ENCODE measurements at regions not wholly inside any gene's neighbourhood (a gene's known extent, or its start where the extent isn't known, plus 50 kb on each side); places are given as distances from the start of the nearest gene placed in this dataset.
A peak's percentile ranks its signal among the peaks of the same experiment; 100 is the strongest.
"Not testable (repeated sequence)": the region's sequence is repeated elsewhere in the genome, so short reads cannot be mapped to it uniquely, and the experiment has no call there.

DNA sequence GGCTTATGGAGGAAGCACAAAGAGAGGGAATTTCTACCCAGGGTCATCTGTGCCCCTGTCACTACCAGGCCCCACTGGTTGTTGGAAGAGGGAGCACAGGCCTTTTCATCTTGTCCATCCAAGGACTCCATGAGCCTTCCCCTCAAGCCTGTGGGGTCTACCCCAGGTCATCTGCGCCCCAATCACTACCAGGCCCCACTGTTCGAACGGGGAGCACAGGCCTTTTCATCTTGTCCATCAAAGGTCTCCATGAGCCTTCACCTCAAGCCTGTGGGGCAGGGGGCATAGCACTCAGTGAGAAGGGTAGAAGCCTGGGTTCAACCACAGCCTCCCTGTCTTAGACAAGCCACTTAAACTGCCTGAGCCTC is 101.5 kb upstream of the CDH5 start:
- no peak for DNase-seq

GRCh38 chr16:66264311-66265047 is 102.0 kb upstream of the CDH5 start:
- no peak for DNase-seq

DNA sequence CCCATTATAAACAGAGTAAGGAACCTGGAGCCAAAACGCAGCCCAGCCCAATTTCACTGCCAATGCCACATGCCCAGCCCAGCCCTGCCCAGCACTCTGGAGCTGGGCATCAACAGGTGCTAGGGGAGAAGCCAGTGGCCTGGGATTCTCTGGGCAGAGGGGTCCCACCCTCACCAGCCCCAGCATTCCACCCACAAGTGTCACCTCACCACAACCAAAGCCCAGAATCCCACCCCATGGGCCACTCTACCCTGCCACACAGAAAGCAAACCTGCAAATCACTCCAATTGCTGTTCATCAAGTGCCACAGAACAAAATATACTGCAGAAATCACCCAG is 102.5 kb upstream of the CDH5 start:
- DNase-seq = no peak

DNA sequence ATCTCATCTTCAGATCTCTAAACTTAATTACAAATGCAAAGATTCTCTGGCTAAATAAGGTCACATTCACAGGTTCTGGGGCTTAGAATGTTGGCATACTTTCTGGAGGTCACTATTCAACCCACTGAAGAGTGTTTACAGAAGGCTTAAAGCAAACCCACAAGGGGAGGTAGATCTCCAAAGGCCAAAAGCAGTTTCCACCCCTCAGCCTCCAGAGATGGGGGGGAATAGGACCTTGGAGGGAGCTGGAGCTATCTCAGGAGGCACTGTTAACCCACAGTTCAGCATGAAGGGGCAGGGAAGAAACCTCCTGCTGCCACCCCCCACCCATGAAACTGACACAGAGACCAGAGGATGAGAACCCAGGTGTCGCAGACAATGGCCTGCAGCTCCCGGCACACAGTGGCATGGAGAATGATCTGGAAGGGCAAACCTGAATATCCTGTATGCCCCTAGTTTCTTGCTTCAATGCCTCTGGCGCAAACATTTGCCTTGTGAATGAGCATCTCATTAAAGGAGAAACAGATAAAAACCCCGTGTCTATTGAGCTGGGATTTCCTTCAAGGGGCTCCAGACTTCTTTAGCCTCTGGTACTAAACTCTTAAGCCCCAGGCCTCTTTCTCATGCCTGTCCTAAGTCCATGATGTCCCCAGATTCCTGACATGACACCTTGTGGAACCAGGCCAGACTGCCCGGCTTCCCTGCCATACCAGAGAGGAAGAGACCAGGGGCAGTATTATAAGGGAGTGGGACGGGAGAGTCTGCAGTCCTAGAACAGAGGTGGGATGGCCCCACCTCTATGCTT is 103.1 kb upstream of the CDH5 start:
- DNase-seq = no peak

GRCh38 chr16:66262253-66263167 is 104.0 kb upstream of the CDH5 start:
- DNase-seq = no peak

GRCh38 chr16:66261826-66262225 is 104.7 kb upstream of the CDH5 start:
- no peak for DNase-seq

DNA sequence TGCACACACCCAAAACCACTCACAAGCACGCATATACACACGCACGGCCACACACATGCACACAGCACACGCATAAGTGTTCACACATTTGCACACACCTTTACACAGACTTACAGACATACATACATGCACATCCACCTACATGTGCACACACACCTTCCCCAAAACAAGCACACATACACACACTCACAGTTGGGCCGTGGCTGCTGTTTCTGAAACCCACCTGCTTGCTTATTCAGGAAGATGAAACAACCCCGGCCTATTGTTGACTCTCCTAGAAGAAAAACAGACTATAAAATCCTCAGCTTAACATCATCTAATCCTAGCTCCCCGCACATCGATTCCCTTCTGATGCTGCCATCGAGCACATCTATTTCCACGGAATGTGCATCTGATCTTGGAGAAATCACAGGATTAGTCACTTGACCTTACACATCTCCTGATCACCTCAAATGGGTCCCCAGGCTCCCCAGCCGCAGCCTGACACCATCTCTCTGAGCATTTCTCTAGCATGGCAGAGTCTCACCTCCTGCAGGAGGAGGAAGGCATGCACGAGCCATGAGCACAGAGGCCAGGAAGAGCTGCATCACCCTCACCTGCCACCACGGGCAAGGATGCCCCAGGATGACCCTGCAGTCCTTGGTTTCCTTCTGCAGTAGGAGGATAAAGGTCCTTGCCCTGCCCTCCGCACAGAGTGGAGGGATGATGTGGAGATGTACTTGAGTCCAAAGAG is 105.8 kb upstream of the CDH5 start:
- no peak for DNase-seq

DNA sequence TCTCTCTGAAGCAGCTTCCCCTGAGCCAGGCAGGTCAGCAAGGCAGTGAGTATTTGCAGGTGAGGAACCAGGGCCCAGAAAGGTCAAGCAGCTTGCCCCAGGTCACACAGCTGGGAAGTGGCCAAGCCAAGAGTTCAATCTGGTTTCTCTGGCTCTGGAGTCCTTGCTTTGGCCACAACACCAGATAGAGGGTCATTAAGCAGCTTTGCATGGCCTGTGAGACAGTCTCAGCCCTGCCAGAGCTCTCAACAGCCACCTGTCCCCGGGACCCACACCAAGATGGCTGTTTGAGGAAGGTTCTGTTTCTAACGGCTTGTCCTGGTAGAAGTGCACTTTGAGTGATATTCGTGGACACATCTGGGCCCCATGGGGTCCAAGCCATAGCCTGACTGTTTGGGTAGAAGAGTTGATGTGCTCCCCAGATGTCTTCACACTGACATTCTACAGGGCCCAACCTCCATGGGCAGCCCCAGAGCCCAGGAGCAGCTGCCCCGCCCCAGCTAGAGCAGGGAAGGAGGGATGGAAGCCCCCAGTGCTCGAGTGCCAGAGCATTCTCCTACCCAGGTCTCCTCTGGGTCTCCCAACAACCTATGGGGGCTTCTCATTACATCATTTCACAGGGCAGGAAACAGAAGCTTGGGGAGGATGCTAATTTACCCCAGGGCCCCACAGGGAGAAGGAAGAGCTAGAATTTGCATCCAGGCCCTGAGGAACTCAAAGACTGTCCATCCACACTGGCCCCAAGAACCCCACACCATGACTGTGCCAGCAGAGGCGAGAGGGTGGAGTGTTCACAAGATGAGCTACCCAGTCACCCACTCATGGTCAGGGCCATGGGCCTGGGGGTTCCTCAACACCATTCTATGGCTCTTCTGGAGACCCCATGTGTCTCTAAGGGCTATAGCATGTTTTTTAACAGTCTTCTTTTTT is 107.3 kb upstream of the CDH5 start:
- DNase-seq = no peak

DNA sequence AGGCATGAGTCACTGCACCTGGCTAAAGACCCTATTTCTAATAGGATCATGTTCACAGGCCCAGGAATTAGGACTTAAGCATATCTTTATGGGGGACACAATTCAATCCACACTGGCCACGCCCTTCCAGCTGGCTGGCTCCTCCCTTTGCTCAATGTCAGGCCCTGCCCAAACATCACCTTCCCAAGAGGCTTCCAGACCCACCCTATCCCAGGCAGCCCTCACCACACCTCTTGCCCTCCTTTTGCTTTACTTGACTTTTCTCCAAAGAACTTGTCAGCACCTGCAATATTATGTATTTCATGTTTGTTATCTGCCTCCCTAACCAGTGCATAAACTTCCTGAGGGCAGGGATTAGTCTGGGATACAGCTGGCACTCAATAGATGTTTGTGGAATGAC is 109.6 kb upstream of the CDH5 start:
- DNase-seq = no peak

DNA sequence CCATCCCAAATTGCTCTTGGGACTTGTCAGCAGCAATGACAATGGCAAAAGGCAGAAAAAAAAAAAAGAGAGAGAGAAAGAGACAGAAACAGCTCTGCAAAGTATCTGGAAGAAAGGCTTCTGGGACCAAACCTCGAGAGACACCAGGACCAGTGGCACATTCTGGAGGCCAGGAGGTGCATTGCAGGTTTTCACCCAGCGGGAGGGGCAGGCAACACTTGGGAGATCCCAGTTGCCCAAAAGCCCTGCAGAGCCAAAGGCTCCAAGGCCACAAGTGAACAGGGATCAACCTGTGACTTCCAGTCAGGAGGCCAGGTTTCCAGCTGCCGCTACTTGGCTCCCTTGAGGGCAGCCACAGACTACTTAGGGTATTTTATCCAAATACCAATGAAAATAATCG is 110.8 kb upstream of the CDH5 start:
- DNase-seq = no peak

- DNase-seq = no peak
Measured at GRCh38 chr16:66254751-66255150, 111.7 kb upstream of the CDH5 start.

DNA sequence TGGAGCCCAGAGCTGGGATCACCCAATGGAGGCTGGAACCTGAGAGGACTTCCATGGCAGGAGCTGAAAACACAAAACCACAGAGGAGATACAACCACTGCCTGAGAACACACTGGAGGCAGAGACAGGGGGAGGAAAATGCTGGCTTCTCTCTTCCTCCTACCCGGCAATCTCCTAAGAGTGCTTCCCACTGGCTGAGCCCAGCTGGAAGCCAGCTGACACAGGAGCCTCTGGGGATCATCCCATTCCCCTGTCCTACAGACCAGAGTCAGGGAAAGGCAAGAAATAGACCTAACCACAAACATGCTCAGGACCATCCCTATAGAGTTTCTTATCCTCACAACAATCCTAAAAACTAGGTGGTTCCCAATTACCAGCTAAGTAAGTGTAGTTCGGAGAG is 112.4 kb upstream of the CDH5 start:
- DNase-seq = no peak

- DNase-seq = no peak
Measured at GRCh38 chr16:66251476-66252160, 114.9 kb upstream of the CDH5 start.

- DNase-seq = peak; percentile 59
Measured at GRCh38 chr16:66250686-66251431, 115.6 kb upstream of the CDH5 start.

GRCh38 chr16:66247516-66248481 is 118.7 kb upstream of the CDH5 start:
- DNase-seq = no peak

DNA sequence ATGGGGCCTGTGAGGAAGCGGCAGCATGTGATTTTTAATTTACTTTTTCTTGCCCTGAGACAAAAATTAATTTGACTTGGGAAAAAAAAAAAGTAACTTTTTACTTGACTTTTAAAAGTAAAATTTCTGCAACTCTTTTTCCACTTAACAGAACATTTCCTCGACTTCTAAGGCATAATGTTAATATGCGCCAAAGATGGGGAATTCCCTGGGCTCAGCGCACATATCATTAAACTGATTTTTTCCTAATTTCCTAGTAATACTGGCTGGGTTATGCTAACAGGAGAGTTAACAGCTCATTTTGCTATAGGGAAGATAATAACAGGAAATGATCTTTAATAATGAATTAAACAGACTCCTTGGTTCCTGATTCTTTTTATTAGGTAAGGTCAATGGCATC is 120.6 kb upstream of the CDH5 start:
- no peak for DNase-seq

- DNase-seq = no peak
Measured at GRCh38 chr16:66245072-66245471, 121.4 kb upstream of the CDH5 start.

DNA sequence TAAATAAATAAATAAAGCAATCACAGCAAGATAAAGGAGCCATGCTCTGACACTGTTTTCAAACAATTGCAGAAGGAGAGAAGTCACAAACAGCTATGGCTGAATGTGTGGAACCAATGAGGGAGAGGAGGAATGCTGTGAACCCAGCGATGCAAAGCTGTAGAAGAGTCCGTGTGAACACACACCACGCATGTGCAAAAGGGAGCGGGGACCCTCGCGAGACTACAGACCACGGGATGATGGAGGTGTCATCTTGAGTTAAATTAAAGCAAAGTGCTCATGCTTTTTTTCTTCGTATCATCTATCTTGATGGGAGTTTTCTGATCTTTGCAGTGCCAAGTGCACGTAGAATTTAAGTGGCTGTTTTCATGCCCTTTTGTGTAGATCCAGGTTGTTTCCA is 123.8 kb upstream of the CDH5 start:
- no peak for DNase-seq

DNA sequence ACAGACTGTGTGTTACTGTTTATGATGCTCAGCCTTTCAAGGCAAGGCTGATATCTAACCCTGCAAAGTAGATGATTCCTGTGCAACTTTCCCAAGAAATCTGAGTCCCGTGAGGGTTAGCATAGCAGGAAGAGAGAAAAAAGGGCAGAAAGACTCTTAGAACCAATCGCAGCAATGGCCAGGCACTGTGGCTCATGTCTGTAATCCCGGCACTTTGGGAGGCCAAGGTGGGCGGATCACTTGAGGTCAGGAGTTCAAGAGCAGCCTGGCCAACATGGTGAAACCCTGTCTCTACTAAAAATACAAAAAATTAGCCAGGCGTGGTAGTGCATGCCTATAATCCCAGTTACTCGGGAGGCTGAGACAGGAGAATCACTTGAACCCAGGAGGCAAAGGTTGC is 124.3 kb upstream of the CDH5 start:
- DNase-seq = not testable (repeated sequence)
